ENCODE measurements at regions not wholly inside any gene's neighbourhood (a gene's known extent, or its start where the extent isn't known, plus 50 kb on each side); places are given as distances from the start of the nearest gene placed in this dataset.
A peak's percentile ranks its signal among the peaks of the same experiment; 100 is the strongest.

GRCh38 chr7:13105209-13105608 is 417.8 kb downstream of the ARL4A start:
- no peak overlapping the region for H3K4me3 ChIP-seq (replicated peaks; ENCODE audit: insufficient read depth, low read length)
- no peak for TF ChIP-seq POLR2AphosphoS5 (IDR thresholded peaks at IDR 0.05; ENCODE audit: low read depth)
- TF ChIP-seq GABPA (IDR thresholded peaks at IDR 0.05; ENCODE audit: low read depth) = no peak
- TF ChIP-seq, protein P1, sequence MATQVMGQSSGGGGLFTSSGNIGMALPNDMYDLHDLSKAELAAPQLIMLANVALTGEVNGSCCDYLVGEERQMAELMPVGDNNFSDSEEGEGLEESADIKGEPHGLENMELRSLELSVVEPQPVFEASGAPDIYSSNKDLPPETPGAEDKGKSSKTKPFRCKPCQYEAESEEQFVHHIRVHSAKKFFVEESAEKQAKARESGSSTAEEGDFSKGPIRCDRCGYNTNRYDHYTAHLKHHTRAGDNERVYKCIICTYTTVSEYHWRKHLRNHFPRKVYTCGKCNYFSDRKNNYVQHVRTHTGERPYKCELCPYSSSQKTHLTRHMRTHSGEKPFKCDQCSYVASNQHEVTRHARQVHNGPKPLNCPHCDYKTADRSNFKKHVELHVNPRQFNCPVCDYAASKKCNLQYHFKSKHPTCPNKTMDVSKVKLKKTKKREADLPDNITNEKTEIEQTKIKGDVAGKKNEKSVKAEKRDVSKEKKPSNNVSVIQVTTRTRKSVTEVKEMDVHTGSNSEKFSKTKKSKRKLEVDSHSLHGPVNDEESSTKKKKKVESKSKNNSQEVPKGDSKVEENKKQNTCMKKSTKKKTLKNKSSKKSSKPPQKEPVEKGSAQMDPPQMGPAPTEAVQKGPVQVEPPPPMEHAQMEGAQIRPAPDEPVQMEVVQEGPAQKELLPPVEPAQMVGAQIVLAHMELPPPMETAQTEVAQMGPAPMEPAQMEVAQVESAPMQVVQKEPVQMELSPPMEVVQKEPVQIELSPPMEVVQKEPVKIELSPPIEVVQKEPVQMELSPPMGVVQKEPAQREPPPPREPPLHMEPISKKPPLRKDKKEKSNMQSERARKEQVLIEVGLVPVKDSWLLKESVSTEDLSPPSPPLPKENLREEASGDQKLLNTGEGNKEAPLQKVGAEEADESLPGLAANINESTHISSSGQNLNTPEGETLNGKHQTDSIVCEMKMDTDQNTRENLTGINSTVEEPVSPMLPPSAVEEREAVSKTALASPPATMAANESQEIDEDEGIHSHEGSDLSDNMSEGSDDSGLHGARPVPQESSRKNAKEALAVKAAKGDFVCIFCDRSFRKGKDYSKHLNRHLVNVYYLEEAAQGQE (IDR thresholded peaks at IDR 0.05; ENCODE audit: insufficient replicate concordance, low read depth) = no peak
- TF ChIP-seq CTCF (IDR thresholded peaks at IDR 0.05; ENCODE audit: insufficient read depth, low read length) = no peak
- no peak for TF ChIP-seq SPI1 (IDR thresholded peaks at IDR 0.05; ENCODE audit: borderline replicate concordance, low read depth)
- peak in 1 of 2 experiments; percentile 9 for DNase-seq (ENCODE audit: low read depth in 1 of 2, low spot score in 1 of 2)
- no peaks in the 10 kb centered on the region for H3K27me3 ChIP-seq (ENCODE audit: insufficient read depth, poor library complexity, severe bottlenecking)
- H3K27ac ChIP-seq (replicated peaks) = no peak overlapping the region

GRCh38 chr7:13106513-13106912 is 419.1 kb downstream of the ARL4A start:
- DNase-seq (ENCODE audit: low read depth in 1 of 2, low spot score in 1 of 2) = no peak
- TF ChIP-seq POLR2AphosphoS5 (IDR thresholded peaks at IDR 0.05; ENCODE audit: low read depth) (no peak), SPI1 (IDR thresholded peaks at IDR 0.05; ENCODE audit: borderline replicate concordance, low read depth) (no peak), GABPA (IDR thresholded peaks at IDR 0.05; ENCODE audit: low read depth) (no peak), CTCF (IDR thresholded peaks at IDR 0.05; ENCODE audit: insufficient read depth, low read length) (no peak)
- TF ChIP-seq, protein P1 (IDR thresholded peaks at IDR 0.05; ENCODE audit: insufficient replicate concordance, low read depth) = no peak
- Histone ChIP-seq H3K27ac (replicated peaks) (no peak overlapping the region), H3K4me3 (replicated peaks; ENCODE audit: insufficient read depth, low read length) (no peak overlapping the region), H3K27me3 (ENCODE audit: insufficient read depth, poor library complexity, severe bottlenecking) (no peaks in the 10 kb centered on the region)

GRCh38 chr7:13107291-13107690 is 419.9 kb downstream of the ARL4A start:
- Histone ChIP-seq H3K4me3 (replicated peaks; ENCODE audit: insufficient read depth, low read length) (no peak overlapping the region), H3K27me3 (ENCODE audit: insufficient read depth, poor library complexity, severe bottlenecking) (no peaks in the 10 kb centered on the region), H3K27ac (replicated peaks) (no peak overlapping the region)
- DNase-seq (ENCODE audit: low read depth in 1 of 2, low spot score in 1 of 2) = no peak
- TF ChIP-seq GABPA (IDR thresholded peaks at IDR 0.05; ENCODE audit: low read depth) (no peak), POLR2AphosphoS5 (IDR thresholded peaks at IDR 0.05; ENCODE audit: low read depth) (no peak), CTCF (IDR thresholded peaks at IDR 0.05; ENCODE audit: insufficient read depth, low read length) (no peak), SPI1 (IDR thresholded peaks at IDR 0.05; ENCODE audit: borderline replicate concordance, low read depth) (no peak)
- TF ChIP-seq, protein P1 (IDR thresholded peaks at IDR 0.05; ENCODE audit: insufficient replicate concordance, low read depth) = no peak
